ENCODE measurements at regions not wholly inside any gene's neighbourhood (a gene's known extent, or its start where the extent isn't known, plus 50 kb on each side); places are given as distances from the start of the nearest gene placed in this dataset.

- TF ChIP-seq EZH2phosphoT487 (IDR thresholded peaks at IDR 0.05; ENCODE audit: insufficient read depth, low read depth) (no peak), EZH2 (IDR thresholded peaks at IDR 0.05; ENCODE audit: insufficient read depth, poor library complexity, severe bottlenecking) (no peak)
These were observed 571.2 kb downstream of the ADCYAP1 start for GRCh38 chr18:1475867-1476266.
